Spleen (tissue), 11 donors: ENCODE measurements at regions not wholly inside any gene's neighbourhood (a gene's known extent, or its start where the extent isn't known, plus 50 kb on each side); places are given as distances from the start of the nearest gene placed in this dataset.

Experiments
- DNase-seq: peaks from one replicate; pipeline ENCODE4 v3.0.0-alpha.2; 2020
- H3K27ac ChIP-seq, 8 donors: fragments of 200-600 bp; sonication (generic) in 7 of 8; 1 replicate in 4 of 8; 2 replicates in 4 of 8; pipeline versions ENCODE4 v1.5.0 to v1.8.0; 2016 to 2021; ENCODE audit warnings: inconsistent platforms in 4 of 8, mild to moderate bottlenecking in 4 of 8, moderate library complexity in 1 of 8
- H3K27me3 ChIP-seq, 7 donors: fragments of 200-600 bp; sonication (generic) in 6 of 7; replicated peaks in 1 of 7; 1 replicate in 4 of 7; 2 replicates in 3 of 7; pipeline versions ENCODE4 v1.5.0 to v1.8.0; 2016 to 2021; ENCODE audit warnings: inconsistent platforms in 3 of 7, mild to moderate bottlenecking in 1 of 7
- H3K36me3 ChIP-seq, 6 donors: fragments of 200-600 bp; sonication (generic) in 5 of 6; 1 replicate in 4 of 6; 2 replicates in 2 of 6; pipeline versions ENCODE4 v1.5.0 to v1.8.0; 2016 to 2021; ENCODE audit warnings: inconsistent platforms in 2 of 6
- H3K4me1 ChIP-seq, 6 donors: fragments of 200-600 bp; sonication (generic) in 5 of 6; 1 replicate in 3 of 6; 2 replicates in 3 of 6; pipeline versions ENCODE4 v1.5.0 to v1.8.0; 2016 to 2021; ENCODE audit warnings: inconsistent platforms in 3 of 6
- H3K4me3 ChIP-seq, 8 donors: fragments of 200-600 bp; sonication (generic) in 7 of 8; 1 replicate in 4 of 8; 2 replicates in 4 of 8; pipeline versions ENCODE4 v1.5.0 to v1.8.0; 2016 to 2021; ENCODE audit warnings: inconsistent platforms in 4 of 8, mild to moderate bottlenecking in 4 of 8, moderate library complexity in 2 of 8
- H3K9me3 ChIP-seq, 8 donors: fragments of 200-600 bp; sonication (generic) in 7 of 8; 1 replicate in 4 of 8; 2 replicates in 4 of 8; pipeline versions ENCODE4 v1.5.0 to v1.8.0; 2016 to 2021; ENCODE audit warnings: inconsistent platforms in 4 of 8
- CTCF ChIP-seq, 11 experiments: fragments of 200-600 bp in 7 of 11; fragments of 450-650 bp in 4 of 11; sonication (generic) in 4 of 11; IDR thresholded peaks in 8 of 11; conservative IDR thresholded peaks in 3 of 11; 1 replicate in 7 of 11; 2 replicates in 4 of 11; pipeline versions ENCODE4 v1.4.0 to v1.8.0; 2016 to 2021; ENCODE audit warnings: antibody characterized with exemption in 11 of 11, inconsistent platforms in 4 of 11, mild to moderate bottlenecking in 1 of 11
- POLR2A ChIP-seq, 3 donors: fragments of 450-650 bp; IDR thresholded peaks; one replicate each; pipeline ENCODE4 v1.5.1; 2017; ENCODE audit warnings: antibody characterized with exemption in 3 of 3, mild to moderate bottlenecking in 1 of 3
- POLR2AphosphoS5 ChIP-seq, 3 donors: sonication (generic); formaldehyde crosslinking; IDR thresholded peaks; one replicate each; pipeline ENCODE4 v1.5.1; 2017; ENCODE audit warnings: antibody characterized with exemption in 3 of 3
- WGBS, 5 donors: extraction: QIAGEN DNeasy Blood & Tissue Kit in 3 of 5; methylation state at CpG; one replicate each; pipeline versions ENCODE4 v1.1.5 to v1.1.7; 2013 to 2018; 5-methylcytosine and 5-hydroxymethylcytosine counted together
- intact Hi-C: fragments of 100-400 bp; cut with DNase I; formaldehyde crosslinking; loops from one replicate; pipeline ENCODE4 v1.15.0; 2023; ENCODE audit warnings: low total_unique reads
- donor health status: healthy with polysubstance abuse.
- donor health status: DM: no; HTN: no; CAD: no; lungs with moderate emphysema.
- donor health status: DM: no; HTN: no; CAD: no.
- donor health status: Bipolar disorder and iron deficiency.
- donor health status: healthy.
- donor health status: DM: no; HTN: no; CAD: no.
- donor health status: DM: yes; HTN: yes; CAD: no.

DNA sequence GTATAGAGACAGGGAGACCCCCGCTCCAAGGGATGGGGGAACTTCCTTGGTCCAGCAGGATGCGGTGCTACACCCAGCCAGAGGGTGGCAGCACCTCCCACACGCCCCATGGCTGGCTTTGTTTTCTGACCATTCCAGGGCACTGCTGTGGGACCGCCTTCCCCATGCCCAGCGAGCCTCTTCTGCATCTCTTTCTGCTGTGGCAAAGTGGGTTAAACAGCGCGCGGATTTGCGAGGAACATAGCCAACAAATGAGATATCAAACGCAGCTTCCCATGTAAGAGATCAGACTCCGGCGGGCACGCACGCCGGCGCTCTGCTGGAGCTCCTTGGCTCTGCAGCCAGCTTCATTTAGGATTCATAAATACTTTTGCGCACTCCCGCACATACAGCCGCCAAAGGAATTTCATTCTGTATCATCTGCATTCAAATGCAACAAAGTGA lies 485.8 kb upstream of the CADM1 start:
- WGBS, 5 donors = 40 to 53% (median 47%) methylated on average over 19 of the region's 19 CpGs

GRCh38 chr11:115985896-115986295 lies 481.7 kb upstream of the CADM1 start:
- Histone ChIP-seq H3K4me3 (no peak overlapping the region), H3K27ac (no peak overlapping the region), H3K9me3 (no peaks in the 10 kb centered on the region), H3K36me3 (no peaks in the 10 kb centered on the region), H3K27me3 (peaks cover 0 to 12% (median 0%) of the 10 kb centered on the region in 7 donors), H3K4me1 (no peaks in the 10 kb centered on the region)
- DNase-seq = no peak
- intact Hi-C loops = no loop called here
- WGBS, 5 donors = 91 to 96% (median 94%) methylated on average over 6 of the region's 6 CpGs
- TF ChIP-seq POLR2AphosphoS5 (IDR thresholded peaks at IDR 0.05) = no peak
- TF ChIP-seq POLR2A (IDR thresholded peaks at IDR 0.05) = no peak
- no peak for TF ChIP-seq CTCF (IDR thresholded peaks at IDR 0.05 in 8 of 11, conservative IDR thresholded peaks at IDR 0.05 in 3 of 11)

More for the DNA sequence above, 485.8 kb upstream of the CADM1 start:
- H3K36me3 ChIP-seq = no peaks in the 10 kb centered on the region
- no peak overlapping the region for H3K27ac ChIP-seq
- peak; percentile 74 for DNase-seq
- no peaks in the 10 kb centered on the region for H3K4me1 ChIP-seq
- H3K27me3 ChIP-seq = peaks cover 0 to 12% (median 0%) of the 10 kb centered on the region in 7 donors
- intact Hi-C loops = no loop called here
- H3K4me3 ChIP-seq = no peak overlapping the region
- no peaks in the 10 kb centered on the region for H3K9me3 ChIP-seq
- no peak for TF ChIP-seq POLR2A (IDR thresholded peaks at IDR 0.05)
- TF ChIP-seq CTCF (IDR thresholded peaks at IDR 0.05 in 8 of 11, conservative IDR thresholded peaks at IDR 0.05 in 3 of 11) = peak in 7 of 11 experiments; percentile 32 to 71 (median 58)
- no peak for TF ChIP-seq POLR2AphosphoS5 (IDR thresholded peaks at IDR 0.05)

GRCh38 chr11:115984228-115984627 lies 480.0 kb upstream of the CADM1 start:
- H3K9me3 ChIP-seq = no peaks in the 10 kb centered on the region
- WGBS, 5 donors = 62 to 96% (median 90%) methylated on average over 2 of the region's 2 CpGs
- no peaks in the 10 kb centered on the region for H3K36me3 ChIP-seq

DNA sequence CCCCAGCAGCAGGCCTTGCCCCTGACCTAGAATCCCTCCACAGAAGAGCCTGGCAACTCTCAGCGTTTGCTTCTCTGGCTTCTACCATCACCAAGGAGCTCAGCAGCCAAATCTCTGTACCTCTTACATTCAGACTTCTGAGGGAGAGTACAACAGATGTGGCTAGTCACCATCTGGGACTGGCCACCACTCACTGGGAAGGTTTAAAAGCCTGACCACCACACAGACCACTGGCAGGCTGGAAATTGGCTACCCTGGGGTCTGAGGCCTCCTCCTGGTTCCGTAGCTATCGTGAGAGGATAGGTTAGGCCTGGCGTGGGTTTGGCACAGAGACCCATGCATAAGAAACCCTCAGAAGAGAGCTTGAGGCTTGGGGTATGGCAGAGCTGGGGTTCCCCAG lies 478.5 kb upstream of the CADM1 start:
- TF ChIP-seq POLR2A (IDR thresholded peaks at IDR 0.05) (no peak), CTCF (IDR thresholded peaks at IDR 0.05 in 8 of 11, conservative IDR thresholded peaks at IDR 0.05 in 3 of 11) (no peak), POLR2AphosphoS5 (IDR thresholded peaks at IDR 0.05) (no peak)

More at GRCh38 chr11:115984228-115984627, 480.0 kb upstream of the CADM1 start:
- intact Hi-C loops = no loop called here
- Histone ChIP-seq H3K27ac (no peak overlapping the region), H3K4me1 (no peaks in the 10 kb centered on the region), H3K27me3 (peaks cover 0 to 6% (median 0%) of the 10 kb centered on the region in 7 donors), H3K4me3 (no peak overlapping the region)
- DNase-seq = no peak
- TF ChIP-seq POLR2AphosphoS5 (IDR thresholded peaks at IDR 0.05) (no peak), POLR2A (IDR thresholded peaks at IDR 0.05) (no peak), CTCF (IDR thresholded peaks at IDR 0.05 in 8 of 11, conservative IDR thresholded peaks at IDR 0.05 in 3 of 11) (no peak)

More for the DNA sequence above, 478.5 kb upstream of the CADM1 start:
- no peaks in the 10 kb centered on the region for H3K4me1 ChIP-seq
- 82 to 89% (median 88%) methylated on average over 3 to 4 of the region's 4 CpGs for WGBS, 5 donors
- intact Hi-C loops = no loop called here
- no peaks in the 10 kb centered on the region for H3K9me3 ChIP-seq
- no peaks in the 10 kb centered on the region for H3K36me3 ChIP-seq
- no peak overlapping the region for H3K27ac ChIP-seq
- H3K4me3 ChIP-seq = no peak overlapping the region
- no peak for DNase-seq
- no peaks in the 10 kb centered on the region for H3K27me3 ChIP-seq
